NCI-H2227 (cell line): ENCODE measurements at regions not wholly inside any gene's neighbourhood (a gene's known extent, or its start where the extent isn't known, plus 50 kb on each side); places are given as distances from the start of the nearest gene placed in this dataset.

Source experiments
- DNase-seq: peaks from one replicate; lab custom pipeline; 2025; ENCODE audit not compliant: unreplicated experiment; lab: John Stamatoyannopoulos, UW

GRCh38 chr9:88037285-88037845, 63.0 kb upstream of the CDK20 start:
- no peak for DNase-seq

- DNase-seq = no peak
Observed at GRCh38 chr9:88034964-88035363, 60.6 kb upstream of the CDK20 start.

GRCh38 chr9:88033359-88033702, 59.0 kb upstream of the CDK20 start:
- no peak for DNase-seq

- DNase-seq = no peak
Observed at GRCh38 chr9:88028338-88028737, 54.0 kb upstream of the CDK20 start.

- DNase-seq = no peak
Observed at GRCh38 chr9:88026118-88026479, 51.8 kb upstream of the CDK20 start.

GRCh38 chr9:88025411-88026117, 51.2 kb upstream of the CDK20 start:
- DNase-seq = no peak

- no peak for DNase-seq
Observed at GRCh38 chr9:88024896-88025295, 50.6 kb upstream of the CDK20 start.
